ENCODE measurements at regions not wholly inside any gene's neighbourhood (a gene's known extent, or its start where the extent isn't known, plus 50 kb on each side); places are given as distances from the start of the nearest gene placed in this dataset.

GRCh38 chr2:204223046-204223445, 286.5 kb downstream of the ICOS start:
- Mint-ChIP-seq H3K36me3 (ENCODE audit: insufficient read depth in 2 of 2) (no peaks in the 10 kb centered on the region), H3K27me3 (ENCODE audit: low read depth) (peaks cover 16% of the 10 kb centered on the region), H3K27ac (no peak overlapping the region), H3K9me3 (peaks cover 2 to 4% of the 10 kb centered on the region in 2 donors), H3K4me3 (no peak overlapping the region), H3K4me1 (ENCODE audit: low read depth) (no peaks in the 10 kb centered on the region)
- DNase-seq (no peak), ATAC-seq (replicated peaks in 1 of 2) (no peak)

DNA sequence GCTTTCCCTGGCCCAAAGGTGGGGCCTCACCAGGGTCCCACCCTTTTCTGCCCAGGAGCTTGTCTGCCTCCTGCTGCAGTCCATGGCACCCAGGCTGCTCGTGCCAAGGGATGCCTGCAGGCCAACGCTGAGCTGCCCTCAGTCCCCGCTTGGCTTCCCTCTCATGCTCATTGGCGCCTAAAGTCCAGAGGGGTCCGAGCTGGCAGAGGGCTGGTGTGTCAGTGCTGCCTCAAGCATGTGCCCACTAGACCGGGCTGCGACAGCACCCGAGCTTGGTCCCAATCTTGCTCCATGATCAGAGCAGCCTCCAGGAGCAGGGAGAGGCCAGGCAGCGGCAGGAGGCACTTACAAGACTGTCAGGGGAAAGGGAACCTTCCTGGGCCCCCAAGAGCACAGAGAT, 287.0 kb downstream of the ICOS start:
- H3K4me3 Mint-ChIP-seq: no peak overlapping the region
- H3K27me3 Mint-ChIP-seq (ENCODE audit: low read depth): peaks cover 21% of the 10 kb centered on the region
- no peaks in the 10 kb centered on the region for H3K36me3 Mint-ChIP-seq (ENCODE audit: insufficient read depth in 2 of 2)

DNA sequence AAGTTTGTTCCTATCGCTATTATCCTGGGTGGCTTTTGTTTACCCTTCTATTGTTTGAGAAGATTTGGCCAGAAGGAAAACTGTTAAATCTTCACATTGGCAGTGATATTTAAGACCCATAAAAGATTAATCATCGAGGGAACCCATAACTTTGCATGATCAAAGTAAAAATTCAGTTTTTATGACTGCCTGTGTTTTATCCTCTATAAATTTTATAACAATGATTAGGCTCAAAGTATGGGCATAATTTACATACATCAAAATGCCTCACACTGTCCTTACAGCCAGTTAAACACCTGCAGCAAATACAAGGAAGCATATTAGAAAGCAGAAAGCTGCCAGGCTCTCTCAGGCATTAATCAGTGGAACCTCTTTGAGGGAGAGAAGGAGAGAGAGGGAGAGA, 289.1 kb downstream of the ICOS start:
- Mint-ChIP-seq H3K4me3 (no peak overlapping the region), H3K27me3 (ENCODE audit: low read depth) (peaks cover 28% of the 10 kb centered on the region), H3K9me3 (no peaks in the 10 kb centered on the region), H3K27ac (no peak overlapping the region), H3K36me3 (ENCODE audit: insufficient read depth in 2 of 2) (no peaks in the 10 kb centered on the region), H3K4me1 (ENCODE audit: low read depth) (no peaks in the 10 kb centered on the region)
- DNase-seq (no peak), ATAC-seq (replicated peaks in 1 of 2) (no peak)

More for the DNA sequence above, 287.0 kb downstream of the ICOS start:
- DNase-seq (no peak), ATAC-seq (replicated peaks in 1 of 2) (no peak)
- Mint-ChIP-seq H3K4me1 (ENCODE audit: low read depth) (no peaks in the 10 kb centered on the region), H3K27ac (no peak overlapping the region), H3K9me3 (peaks cover 0 to 1% of the 10 kb centered on the region in 2 donors)

- H3K4me1 Mint-ChIP-seq (ENCODE audit: low read depth): no peaks in the 10 kb centered on the region
- peaks cover 28% of the 10 kb centered on the region for H3K27me3 Mint-ChIP-seq (ENCODE audit: low read depth)
- H3K27ac Mint-ChIP-seq: no peak overlapping the region
- DNase-seq: no peak
- H3K4me3 Mint-ChIP-seq: no peak overlapping the region
- ATAC-seq (replicated peaks in 1 of 2): no peak
- no peaks in the 10 kb centered on the region for H3K36me3 Mint-ChIP-seq (ENCODE audit: insufficient read depth in 2 of 2)
- H3K9me3 Mint-ChIP-seq: peaks cover 0 to 2% of the 10 kb centered on the region in 2 donors
Observed at GRCh38 chr2:204226305-204226880, 289.8 kb downstream of the ICOS start.

GRCh38 chr2:204228169-204228886, 291.8 kb downstream of the ICOS start:
- no peaks in the 10 kb centered on the region for H3K36me3 Mint-ChIP-seq (ENCODE audit: insufficient read depth in 2 of 2)
- no peaks in the 10 kb centered on the region for H3K4me1 Mint-ChIP-seq (ENCODE audit: low read depth)

GRCh38 chr2:204234248-204234647, 297.7 kb downstream of the ICOS start:
- ATAC-seq (replicated peaks in 1 of 2) (no peak), DNase-seq (no peak)
- no peaks in the 10 kb centered on the region for H3K4me1 Mint-ChIP-seq (ENCODE audit: low read depth)
- H3K27ac Mint-ChIP-seq: no peak overlapping the region
- H3K9me3 Mint-ChIP-seq: peaks cover 0 to 2% of the 10 kb centered on the region in 2 donors
- H3K36me3 Mint-ChIP-seq (ENCODE audit: insufficient read depth in 2 of 2): no peaks in the 10 kb centered on the region
- no peak overlapping the region for H3K4me3 Mint-ChIP-seq
- H3K27me3 Mint-ChIP-seq (ENCODE audit: low read depth): no peaks in the 10 kb centered on the region

More at GRCh38 chr2:204228169-204228886, 291.8 kb downstream of the ICOS start:
- H3K27ac Mint-ChIP-seq: no peak overlapping the region
- DNase-seq (no peak), ATAC-seq (replicated peaks in 1 of 2) (no peak)
- H3K27me3 Mint-ChIP-seq (ENCODE audit: low read depth): peaks cover 28% of the 10 kb centered on the region
- peaks cover 0 to 2% of the 10 kb centered on the region in 2 donors for H3K9me3 Mint-ChIP-seq
- no peak overlapping the region for H3K4me3 Mint-ChIP-seq

DNA sequence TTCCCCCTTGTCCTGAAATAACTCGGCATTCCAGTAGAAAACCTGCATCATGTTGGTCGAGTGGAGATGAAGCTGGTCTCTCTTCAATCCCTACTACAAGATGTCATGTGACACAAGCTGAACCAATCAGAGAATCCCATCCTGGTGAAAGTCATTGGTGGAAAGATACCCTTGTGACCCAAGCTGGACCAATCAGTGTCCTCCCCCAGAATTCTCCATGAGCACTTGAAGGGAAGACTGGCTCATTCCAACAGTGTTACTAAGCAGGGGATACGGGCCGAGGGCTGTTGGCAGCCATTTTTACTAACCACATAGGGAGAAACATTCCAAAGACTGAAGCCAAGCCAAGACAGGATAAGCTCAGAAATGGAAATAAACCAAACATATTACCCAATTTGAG, 298.3 kb downstream of the ICOS start:
- H3K27me3 Mint-ChIP-seq (ENCODE audit: low read depth): no peaks in the 10 kb centered on the region
- ATAC-seq (replicated peaks in 1 of 2) (no peak), DNase-seq (no peak)
- no peak overlapping the region for H3K27ac Mint-ChIP-seq
- H3K9me3 Mint-ChIP-seq: peaks cover 0 to 2% of the 10 kb centered on the region in 2 donors
- no peaks in the 10 kb centered on the region for H3K36me3 Mint-ChIP-seq (ENCODE audit: insufficient read depth in 2 of 2)
- H3K4me1 Mint-ChIP-seq (ENCODE audit: low read depth): no peaks in the 10 kb centered on the region
- no peak overlapping the region for H3K4me3 Mint-ChIP-seq

DNA sequence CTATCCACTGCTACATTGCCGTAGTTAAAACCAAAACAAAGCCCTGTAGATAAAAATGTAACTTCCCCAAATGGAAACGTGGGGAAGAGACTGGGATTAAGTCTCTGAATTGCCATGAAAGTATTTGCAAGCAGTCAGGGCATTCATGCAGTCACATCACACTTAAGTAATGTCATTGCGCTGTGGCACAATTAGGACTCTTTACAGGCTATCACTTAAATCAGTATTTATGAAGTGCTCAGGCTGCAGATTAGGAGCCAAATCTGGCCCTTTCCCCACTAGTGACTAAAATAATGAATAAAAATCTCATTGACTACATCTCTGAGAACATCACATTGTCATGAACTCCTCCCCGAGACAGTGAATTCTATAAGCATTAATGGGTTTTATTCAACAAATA, 300.9 kb downstream of the ICOS start:
- Mint-ChIP-seq H3K36me3 (ENCODE audit: insufficient read depth in 2 of 2) (no peaks in the 10 kb centered on the region), H3K27me3 (ENCODE audit: low read depth) (no peaks in the 10 kb centered on the region), H3K9me3 (no peaks in the 10 kb centered on the region), H3K27ac (no peak overlapping the region), H3K4me1 (ENCODE audit: low read depth) (no peaks in the 10 kb centered on the region), H3K4me3 (no peak overlapping the region)
- no peak for DNase-seq
- no peak for ATAC-seq (replicated peaks in 1 of 2)

GRCh38 chr2:204239411-204240165, 303.0 kb downstream of the ICOS start:
- Mint-ChIP-seq H3K27me3 (ENCODE audit: low read depth) (no peaks in the 10 kb centered on the region), H3K9me3 (no peaks in the 10 kb centered on the region), H3K27ac (no peak overlapping the region), H3K4me1 (ENCODE audit: low read depth) (peaks cover 13% of the 10 kb centered on the region), H3K4me3 (no peak overlapping the region), H3K36me3 (ENCODE audit: insufficient read depth in 2 of 2) (no peaks in the 10 kb centered on the region)
- DNase-seq (no peak), ATAC-seq (replicated peaks in 1 of 2) (no peak)

DNA sequence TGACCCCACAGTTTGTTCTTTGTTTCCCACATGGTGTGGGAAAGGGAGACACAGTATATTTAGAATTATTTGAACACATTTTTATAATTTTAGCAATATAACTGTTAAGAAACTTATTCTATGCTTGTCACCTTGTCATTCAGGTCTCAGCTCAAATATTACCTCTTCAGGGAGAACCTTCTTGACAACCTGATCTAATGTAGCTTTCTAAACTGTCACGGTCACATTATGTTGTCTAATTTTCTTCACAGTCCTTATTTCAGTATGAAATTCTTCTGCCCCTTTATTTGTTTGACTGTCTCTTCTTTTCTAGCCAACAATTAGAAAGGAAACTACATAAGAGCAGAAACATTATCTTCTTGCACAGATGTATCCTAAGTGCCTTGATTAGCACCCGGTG, 304.3 kb upstream of the PARD3B start:
- no peak for DNase-seq
- H3K27me3 Mint-ChIP-seq (ENCODE audit: low read depth): no peaks in the 10 kb centered on the region

DNA sequence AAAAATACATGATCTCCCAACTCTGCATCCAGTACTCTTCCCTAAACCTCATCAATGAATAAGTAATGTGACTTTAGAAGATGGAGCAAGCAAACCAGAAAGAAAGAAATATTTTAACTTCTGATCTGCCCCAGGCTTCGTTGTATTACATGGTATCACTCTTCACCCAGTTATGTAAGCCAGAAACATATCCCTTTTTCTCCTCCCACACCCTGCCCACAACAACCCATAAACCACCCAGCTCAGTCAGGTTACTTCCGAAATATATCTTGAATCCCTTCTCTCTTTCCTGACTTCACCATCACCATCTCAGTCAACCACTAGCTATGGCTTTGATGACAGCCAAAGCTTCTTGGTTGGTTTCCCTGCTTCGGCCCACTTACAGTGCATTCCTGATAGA, 295.8 kb upstream of the PARD3B start:
- no peak overlapping the region for H3K4me3 Mint-ChIP-seq
- H3K36me3 Mint-ChIP-seq (ENCODE audit: insufficient read depth in 2 of 2): no peaks in the 10 kb centered on the region
- no peak for DNase-seq
- peaks cover 16% of the 10 kb centered on the region for H3K27me3 Mint-ChIP-seq (ENCODE audit: low read depth)
- no peak overlapping the region for H3K27ac Mint-ChIP-seq
- no peaks in the 10 kb centered on the region for H3K4me1 Mint-ChIP-seq (ENCODE audit: low read depth)
- no peak for ATAC-seq (replicated peaks in 1 of 2)
- no peaks in the 10 kb centered on the region for H3K9me3 Mint-ChIP-seq

More for the DNA sequence above, 304.3 kb upstream of the PARD3B start:
- ATAC-seq (replicated peaks in 1 of 2): no peak
- Mint-ChIP-seq H3K36me3 (ENCODE audit: insufficient read depth in 2 of 2) (no peaks in the 10 kb centered on the region), H3K4me1 (ENCODE audit: low read depth) (peaks cover 13% of the 10 kb centered on the region), H3K9me3 (no peaks in the 10 kb centered on the region), H3K27ac (no peak overlapping the region), H3K4me3 (no peak overlapping the region)

DNA sequence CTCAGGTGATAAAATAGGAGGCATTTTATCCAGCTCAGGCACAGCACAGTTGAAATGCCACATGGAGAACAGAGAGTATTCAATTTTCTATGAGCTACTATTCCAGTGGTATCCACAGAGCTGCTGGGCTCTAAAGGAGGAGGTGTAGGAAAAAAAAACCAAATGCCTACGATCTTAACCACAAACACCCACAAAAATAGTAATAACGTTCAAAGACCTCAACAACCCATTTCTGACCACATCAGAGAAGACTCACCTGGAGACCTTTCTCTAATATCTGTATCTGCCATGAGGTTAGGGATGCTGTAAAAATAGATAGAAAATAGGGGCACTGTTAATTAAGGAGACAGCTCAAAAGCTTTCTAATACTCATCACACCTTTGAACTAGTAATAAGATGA, 294.6 kb upstream of the PARD3B start:
- ATAC-seq (replicated peaks in 1 of 2): no peak
- Mint-ChIP-seq H3K36me3 (ENCODE audit: insufficient read depth in 2 of 2) (no peaks in the 10 kb centered on the region), H3K27me3 (ENCODE audit: low read depth) (peaks cover 16% of the 10 kb centered on the region), H3K4me1 (ENCODE audit: low read depth) (no peaks in the 10 kb centered on the region), H3K4me3 (no peak overlapping the region), H3K27ac (no peak overlapping the region), H3K9me3 (no peaks in the 10 kb centered on the region)
- DNase-seq: no peak

DNA sequence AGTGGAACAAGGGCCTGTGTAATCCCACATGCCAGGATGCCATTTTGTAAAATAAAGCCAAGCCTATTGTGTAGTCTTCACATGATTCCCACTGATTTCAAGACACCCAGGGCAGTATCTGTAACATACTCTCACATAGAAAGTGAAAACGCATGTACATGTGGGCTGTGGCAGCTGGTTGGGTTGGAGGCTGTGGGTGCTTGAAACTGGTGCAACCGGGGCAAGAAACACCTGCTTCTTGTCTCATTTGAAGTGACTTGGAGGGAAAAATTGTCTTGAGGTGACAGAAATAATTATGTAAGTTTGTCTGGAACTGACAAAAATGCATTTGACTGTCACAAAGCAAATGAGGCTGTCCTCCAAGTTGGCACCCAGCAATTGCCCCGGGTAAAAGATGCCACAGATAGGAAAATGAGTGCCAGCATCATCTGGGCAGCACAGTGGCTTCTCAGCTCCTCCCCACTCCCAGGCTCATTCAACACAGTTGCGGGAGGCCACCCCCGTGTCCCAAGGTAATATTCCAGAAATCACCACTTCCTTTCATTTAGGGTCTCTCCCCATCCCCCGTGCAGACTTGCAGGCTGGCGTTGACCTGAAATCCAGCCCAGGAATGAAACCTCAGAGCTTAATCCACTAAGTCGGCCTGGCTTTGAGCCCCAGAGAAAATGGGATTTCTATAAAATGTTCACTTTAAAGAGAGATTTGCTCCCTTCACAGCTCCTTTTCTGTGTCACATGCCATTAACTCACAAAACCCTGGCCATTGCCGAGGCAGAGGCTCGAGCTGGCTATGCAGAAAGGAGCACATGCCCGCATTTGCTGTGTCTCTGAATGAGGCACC, 293.9 kb upstream of the PARD3B start:
- H3K9me3 Mint-ChIP-seq: no peaks in the 10 kb centered on the region
- DNase-seq (no peak), ATAC-seq (replicated peaks in 1 of 2) (peak; percentile 28 to 44)
- no peak overlapping the region for H3K27ac Mint-ChIP-seq
- peaks cover 16% of the 10 kb centered on the region for H3K27me3 Mint-ChIP-seq (ENCODE audit: low read depth)
- H3K4me3 Mint-ChIP-seq: no peak overlapping the region
- H3K4me1 Mint-ChIP-seq (ENCODE audit: low read depth): no peaks in the 10 kb centered on the region
- no peaks in the 10 kb centered on the region for H3K36me3 Mint-ChIP-seq (ENCODE audit: insufficient read depth in 2 of 2)
